Tongue (tissue), 2 donors: ENCODE measurements at regions not wholly inside any gene's neighbourhood (a gene's known extent, or its start where the extent isn't known, plus 50 kb on each side); places are given as distances from the start of the nearest gene placed in this dataset. TPM values are rescaled to one million over a fixed set of nuclear protein-coding genes. Genes with fewer than 3 reads are reported as not detected.

Experiments
- DNase-seq: peaks from one replicate; pipeline ENCODE4 v3.0.0-alpha.2; 2015
- small RNA-seq: library from RNA; depleted of rRNA; stranded (forward); fragments of <200 nt; gene quantifications from one replicate; pipeline ENCODE3, GENCODE V24; 2014; ENCODE audit warnings: low replicate concordance

- DNase-seq, result no peak
Observed at GRCh38 chr18:24989760-24990593, 362.0 kb downstream of the ZNF521 start.

- no peak for DNase-seq
Observed at GRCh38 chr18:24990671-24991134, 361.3 kb downstream of the ZNF521 start.

GRCh38 chr18:24991141-24992060, 360.6 kb downstream of the ZNF521 start:
- peak; percentile 46 for DNase-seq

GRCh38 chr18:24992491-24992890, 359.5 kb downstream of the ZNF521 start:
- DNase-seq, result no peak

GRCh38 chr18:24993628-24994027, 358.3 kb downstream of the ZNF521 start:
- DNase-seq, result no peak

GRCh38 chr18:24995056-24995455, 356.9 kb downstream of the ZNF521 start:
- DNase-seq, result no peak

- no peak for DNase-seq
Observed at GRCh38 chr18:24995755-24996154, 356.2 kb downstream of the ZNF521 start.

GRCh38 chr18:24999650-25000267, 352.2 kb downstream of the ZNF521 start:
- no peak for DNase-seq

- no peak for DNase-seq
Observed at GRCh38 chr18:25001803-25002202, 350.2 kb downstream of the ZNF521 start.

- DNase-seq, result peak; percentile 84
Observed at GRCh38 chr18:25005541-25006403, 346.2 kb downstream of the ZNF521 start.

GRCh38 chr18:25010623-25011374, 341.2 kb downstream of the ZNF521 start:
- DNase-seq, result no peak

Small RNA genes lying in the stretch of these regions (small RNA-seq; reads per million reads assigned to genes)
- gene PPIAP57, result not detected
